Stimulated activated CD4-positive, alpha-beta T cell treated with anti-CD3 and anti-CD28 coated beads, Interleukin-12 subunit alpha, Interleukin-12 subunit beta, amount 100 ng/mL, for 24 hours (primary cell): ENCODE measurements at regions not wholly inside any gene's neighbourhood (a gene's known extent, or its start where the extent isn't known, plus 50 kb on each side); places are given as distances from the start of the nearest gene placed in this dataset.
A peak's percentile ranks its signal among the peaks of the same experiment; 100 is the strongest.

Experiments
- DNase-seq, 2 experiments: peaks; one replicate each; pipeline ENCODE4 v3.0.0-alpha.2; 2020; ENCODE audit warnings: low read depth in 2 of 2

GRCh38 chr5:175285261-175285660, 158.7 kb downstream of the DRD1 start:
- DNase-seq, result no peak

DNA sequence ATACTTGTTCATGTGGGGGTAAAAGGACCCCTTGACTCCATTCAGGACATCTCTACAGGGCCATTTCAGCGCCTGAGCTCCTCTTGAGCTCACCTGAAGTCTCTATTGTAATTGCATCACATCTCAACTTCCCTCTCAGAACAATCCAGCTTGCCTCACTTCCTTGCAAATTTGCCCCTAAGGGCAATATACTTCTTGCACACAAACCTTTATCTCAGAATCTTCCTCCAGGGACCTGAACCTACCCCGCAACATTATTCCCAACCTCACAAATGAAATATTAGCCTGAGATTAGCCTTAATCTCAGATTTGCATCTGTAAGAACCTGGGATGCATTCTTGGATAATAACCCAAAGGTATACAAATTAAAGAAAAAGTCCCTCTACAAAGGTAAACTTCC, 159.2 kb downstream of the DRD1 start:
- DNase-seq, result no peak

- no peak for DNase-seq
Measured at GRCh38 chr5:175282611-175283225, 161.3 kb downstream of the DRD1 start.

DNA sequence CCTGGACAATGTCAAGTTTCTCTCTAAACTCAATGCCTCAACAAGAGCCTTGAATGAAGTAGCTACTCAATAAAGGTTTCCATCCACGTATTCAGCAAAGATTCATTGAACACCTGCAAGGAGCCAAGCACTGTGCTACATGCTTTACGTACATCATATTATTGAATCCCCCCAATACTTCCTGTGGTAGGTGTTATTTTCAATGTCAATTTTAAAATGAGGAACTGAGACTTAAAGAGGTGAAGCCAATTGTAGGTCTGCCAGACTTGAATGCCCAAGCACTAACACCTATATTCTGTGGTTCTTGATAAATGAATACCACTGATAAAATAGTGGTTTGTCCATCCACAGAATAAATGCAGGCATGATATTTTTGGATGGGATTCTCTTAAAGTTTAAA, 162.3 kb downstream of the DRD1 start:
- no peak for DNase-seq

DNA sequence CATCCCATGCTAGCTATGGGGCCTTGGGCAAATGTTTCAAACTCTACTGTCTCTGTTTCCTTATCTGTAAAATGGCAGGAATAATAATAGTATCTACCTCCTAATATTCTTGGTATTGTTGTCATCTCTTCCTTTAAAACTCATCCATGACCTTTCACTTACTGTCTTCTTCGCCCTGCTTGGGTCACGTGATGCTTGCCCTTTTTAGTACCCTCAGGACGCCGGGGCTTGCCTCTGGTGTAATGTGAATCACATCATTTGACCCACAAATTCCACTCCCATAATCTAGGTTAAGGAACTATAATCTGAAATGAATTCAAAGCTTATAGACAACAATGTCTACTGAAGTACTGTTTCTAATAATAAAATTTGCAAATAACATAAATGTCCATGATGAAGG, 162.7 kb downstream of the DRD1 start:
- no peak for DNase-seq

- DNase-seq, result no peak
Measured at GRCh38 chr5:175279506-175279905, 164.5 kb downstream of the DRD1 start.

GRCh38 chr5:175275748-175276147, 168.2 kb downstream of the DRD1 start:
- DNase-seq, result no peak

DNA sequence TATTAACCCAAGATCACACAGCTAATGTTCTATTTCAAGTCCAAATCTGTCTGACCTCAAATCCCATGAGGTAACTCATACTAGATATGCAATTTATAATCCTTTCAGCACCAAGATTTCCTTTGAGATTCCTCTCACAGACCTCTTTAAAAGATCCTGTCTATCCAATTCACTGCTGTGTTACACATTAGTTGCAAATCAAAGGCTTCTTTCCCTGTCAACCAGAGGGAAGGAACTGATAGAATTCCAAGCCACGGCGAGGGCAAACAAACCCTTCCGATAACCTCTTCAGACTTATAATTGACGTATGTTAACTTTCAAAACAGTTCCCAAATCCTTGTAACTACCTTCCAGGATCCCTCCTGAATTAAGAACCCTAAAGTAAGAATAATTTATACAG, 168.9 kb downstream of the DRD1 start:
- DNase-seq, result no peak

DNA sequence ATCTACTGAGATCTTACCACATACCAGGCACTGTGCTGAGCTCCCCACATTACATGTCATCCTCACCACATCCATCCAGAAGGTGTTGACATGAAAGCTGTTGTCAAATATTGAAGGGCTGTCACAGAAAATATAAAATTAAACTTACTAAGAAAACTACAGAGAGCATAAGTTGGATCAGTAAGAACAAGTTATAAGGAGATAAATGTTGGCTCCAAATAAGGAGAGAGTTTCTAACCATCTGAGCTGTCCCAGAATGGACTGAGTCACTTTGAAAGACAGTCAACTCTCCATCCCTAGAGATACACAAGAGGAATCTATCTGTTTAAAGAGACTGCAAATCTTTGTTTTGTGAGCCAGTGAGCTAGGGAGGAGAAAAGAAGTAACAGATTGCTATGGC, 169.8 kb downstream of the DRD1 start:
- DNase-seq, result no peak

DNA sequence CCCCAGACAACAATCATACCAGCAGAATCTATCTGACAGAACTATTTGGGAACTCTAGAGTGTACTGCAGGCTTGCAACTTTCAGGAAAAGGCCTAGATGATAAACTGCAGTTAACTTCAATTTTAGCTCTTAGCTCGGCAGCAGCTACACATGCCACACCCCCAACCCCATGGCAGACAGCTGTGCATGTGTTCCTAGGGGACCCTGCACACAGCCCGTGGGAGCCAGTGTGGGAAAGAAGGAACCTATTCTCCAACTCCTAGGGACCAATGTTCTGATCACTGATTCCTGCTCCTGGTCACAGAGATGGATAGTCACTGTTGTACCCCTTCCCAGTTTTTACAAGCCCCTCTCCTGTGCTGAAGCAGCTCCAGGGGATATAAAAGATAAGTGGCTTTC, 179.6 kb downstream of the DRD1 start:
- no peak for DNase-seq

DNA sequence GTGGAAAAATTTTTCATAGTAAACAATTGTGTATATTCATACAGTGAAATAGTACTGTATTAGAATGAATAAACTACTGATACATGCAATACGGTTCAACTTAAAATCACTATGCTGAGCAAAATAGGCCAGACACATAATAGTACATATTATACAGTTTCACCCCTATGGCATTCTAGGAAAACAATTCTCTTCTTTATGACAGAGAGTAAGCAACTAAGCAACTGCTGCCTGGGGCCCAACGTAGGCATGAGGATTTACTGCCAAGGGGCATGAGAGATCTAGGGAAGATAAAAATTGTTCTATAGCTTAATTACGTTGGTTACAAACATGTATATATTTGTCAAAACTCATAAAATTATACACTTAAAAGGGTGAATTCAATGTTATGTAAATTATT, 180.2 kb downstream of the DRD1 start:
- no peak for DNase-seq

GRCh38 chr5:175261526-175261925, 182.5 kb downstream of the DRD1 start:
- no peak for DNase-seq

GRCh38 chr5:175261037-175261436, 182.9 kb downstream of the DRD1 start:
- DNase-seq, result no peak

- DNase-seq, result no peak
Measured at GRCh38 chr5:175257847-175258194, 186.2 kb downstream of the DRD1 start.

DNA sequence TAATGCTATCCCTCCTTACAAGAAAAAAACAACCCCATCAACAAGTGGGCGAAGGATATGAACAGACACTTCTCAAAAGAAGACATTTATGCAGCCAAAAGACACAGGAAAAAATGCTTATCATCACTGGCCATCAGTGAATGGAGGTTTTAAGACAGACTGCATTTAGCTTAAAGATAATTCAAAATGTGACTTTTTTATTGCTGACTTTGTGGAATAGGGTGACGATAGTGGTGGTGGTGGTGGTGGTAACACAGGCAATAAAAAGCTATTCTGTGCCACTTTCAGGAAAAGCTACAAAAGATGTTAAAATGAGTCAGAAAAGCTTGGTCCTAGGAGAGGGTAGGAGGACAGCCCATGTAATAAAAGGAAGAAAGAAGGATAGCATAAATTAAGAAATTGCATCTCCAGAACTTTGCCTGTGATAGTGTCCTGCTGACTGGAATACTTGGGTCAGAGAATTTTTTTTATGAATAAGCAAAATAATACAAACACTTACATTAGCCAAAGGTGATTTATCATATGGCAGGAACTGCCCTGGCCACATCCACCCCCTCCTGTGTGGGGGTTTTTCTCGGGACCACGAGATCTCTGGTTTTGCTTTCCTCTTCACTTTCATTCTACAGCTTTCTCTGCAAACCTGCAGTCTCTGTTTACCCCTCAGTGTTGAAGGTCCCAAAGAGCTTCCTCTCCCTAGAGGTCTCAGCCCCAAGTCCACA, 186.7 kb downstream of the DRD1 start:
- no peak for DNase-seq

GRCh38 chr5:175254155-175254554, 189.8 kb downstream of the DRD1 start:
- DNase-seq, result no peak

DNA sequence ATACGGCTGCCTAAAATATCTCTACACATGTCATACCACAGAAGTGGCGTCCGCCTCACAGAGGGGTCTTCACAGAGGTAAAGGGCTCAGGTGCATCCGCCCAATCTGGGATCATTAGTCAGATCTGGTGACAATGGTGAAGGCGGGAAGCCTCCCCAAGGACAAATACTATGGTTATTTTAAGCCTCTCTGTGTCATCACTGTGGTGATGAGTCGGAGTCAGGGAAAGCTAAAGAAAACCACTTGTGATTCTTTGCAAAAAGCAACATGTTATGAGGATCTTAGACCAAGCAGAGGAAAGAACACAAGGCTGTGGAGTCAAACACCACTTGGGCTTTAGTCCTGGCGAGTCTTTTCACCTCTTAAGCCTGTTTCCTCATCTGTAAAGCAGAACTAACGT, 190.4 kb downstream of the DRD1 start:
- no peak for DNase-seq

DNA sequence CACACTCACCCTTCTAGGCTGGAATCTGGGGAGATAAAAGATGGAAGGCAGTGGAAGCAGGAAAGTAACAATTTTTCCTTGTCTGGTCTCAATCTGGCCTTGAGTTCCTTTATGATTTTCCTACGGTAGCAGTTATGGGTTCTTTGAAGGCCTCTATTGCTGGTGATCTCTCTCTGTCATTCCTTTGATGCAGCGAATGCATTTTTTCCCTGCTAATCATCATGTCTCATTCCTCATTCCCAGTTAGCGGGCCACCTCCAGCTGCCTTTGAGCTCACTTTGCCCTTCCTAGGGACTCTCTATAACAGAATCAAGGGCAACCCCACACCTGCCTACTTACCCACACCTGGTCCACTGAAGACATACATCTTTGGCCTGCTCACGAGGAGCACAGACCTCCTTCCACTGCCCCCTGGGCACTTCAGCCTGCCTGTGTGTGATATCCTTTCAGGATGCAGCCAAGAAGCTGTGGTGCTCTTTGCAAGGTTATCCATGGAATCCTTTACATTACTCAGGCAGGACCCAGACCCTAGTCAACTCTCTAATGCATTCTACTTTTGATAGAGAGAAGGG, 191.7 kb downstream of the DRD1 start:
- no peak for DNase-seq

GRCh38 chr5:175250426-175250825, 193.6 kb downstream of the DRD1 start:
- DNase-seq, result no peak

DNA sequence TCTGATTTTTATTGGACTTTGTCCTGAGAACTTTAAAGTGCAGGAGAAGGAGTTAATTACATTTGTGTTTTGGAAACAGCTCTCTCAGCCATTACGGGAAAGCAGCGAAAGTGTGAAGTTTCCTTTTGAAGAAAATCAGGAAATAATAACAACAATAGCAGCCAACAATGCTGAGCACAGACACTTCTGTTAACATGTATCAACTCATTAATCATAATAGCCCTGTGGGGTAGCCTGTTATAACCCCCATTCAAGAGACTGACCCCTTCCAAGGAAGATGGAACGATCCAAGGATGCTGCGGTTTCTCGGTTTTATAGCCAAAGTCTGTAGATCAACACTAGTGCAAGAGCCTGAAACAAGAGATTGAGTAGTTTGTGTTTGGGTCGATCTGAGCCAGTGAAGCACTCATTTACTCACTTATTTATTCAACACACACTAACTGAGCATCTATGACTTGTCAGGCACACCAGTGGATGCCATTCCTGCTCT, 195.5 kb downstream of the DRD1 start:
- DNase-seq, result no peak

- no peak for DNase-seq
Measured at GRCh38 chr5:175246889-175247520, 197.0 kb downstream of the DRD1 start.

DNA sequence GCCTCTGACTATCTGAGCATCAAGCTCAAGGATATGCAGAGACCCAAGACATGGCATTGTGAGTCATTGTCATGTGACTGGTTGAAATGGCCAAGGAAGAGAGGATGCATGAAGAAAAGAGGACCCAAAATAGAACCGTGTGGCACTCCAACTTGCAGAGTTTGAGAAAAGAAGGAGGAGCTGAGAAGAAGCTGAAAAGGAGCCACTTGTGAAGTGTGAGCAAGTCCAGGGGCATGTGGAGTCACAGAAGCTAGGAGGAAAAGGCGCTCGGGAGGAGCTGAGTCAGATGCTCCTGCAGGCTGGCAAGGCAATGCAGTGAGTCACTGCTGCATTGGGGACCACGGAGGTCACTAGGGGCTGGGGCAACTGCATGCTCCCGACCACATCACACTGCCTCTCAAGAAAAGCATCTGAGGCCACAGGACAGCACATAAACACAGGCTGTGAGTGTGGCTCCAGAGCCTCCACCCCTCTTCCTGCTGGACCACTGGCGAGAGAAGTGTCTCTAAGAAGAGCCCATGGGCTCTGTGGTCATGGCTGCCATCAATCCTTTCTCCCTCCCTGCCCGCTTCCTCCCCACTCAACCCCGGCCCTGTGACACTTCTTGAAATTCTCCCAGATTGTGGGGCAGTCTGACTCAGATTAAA, 197.6 kb downstream of the DRD1 start:
- DNase-seq, result peak in 1 of 2 experiments; percentile 12
